ENCODE measurements at regions not wholly inside any gene's neighbourhood (a gene's known extent, or its start where the extent isn't known, plus 50 kb on each side); places are given as distances from the start of the nearest gene placed in this dataset.
A peak's percentile ranks its signal among the peaks of the same experiment; 100 is the strongest.
"Not testable (repeated sequence)": the region's sequence is repeated elsewhere in the genome, so short reads cannot be mapped to it uniquely, and the experiment has no call there.

DNA sequence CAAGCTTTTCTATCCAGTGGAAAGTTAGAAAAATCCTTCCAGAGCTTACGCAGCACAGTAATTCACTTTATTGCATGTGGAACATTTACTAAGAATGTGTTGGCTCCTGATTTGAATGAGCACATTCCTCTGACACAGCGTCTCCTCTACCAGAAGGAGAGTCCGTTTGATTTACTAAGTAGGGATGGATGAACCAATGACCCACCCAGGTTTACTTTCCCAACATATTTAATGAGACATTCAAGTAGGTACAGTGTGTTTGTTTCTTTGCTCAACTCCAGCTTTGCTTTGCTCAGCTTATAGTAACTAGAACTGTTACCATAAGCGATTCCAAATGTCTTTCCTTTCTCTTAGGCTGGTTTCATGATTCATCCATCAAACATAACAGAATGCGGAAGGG, 161.7 kb downstream of the SMARCA1 start:
- no peak for DNase-seq

- peak; percentile 31 to 40 for DNase-seq
These were observed 163.1 kb downstream of the SMARCA1 start for GRCh38 chrX:129360175-129360574.

DNA sequence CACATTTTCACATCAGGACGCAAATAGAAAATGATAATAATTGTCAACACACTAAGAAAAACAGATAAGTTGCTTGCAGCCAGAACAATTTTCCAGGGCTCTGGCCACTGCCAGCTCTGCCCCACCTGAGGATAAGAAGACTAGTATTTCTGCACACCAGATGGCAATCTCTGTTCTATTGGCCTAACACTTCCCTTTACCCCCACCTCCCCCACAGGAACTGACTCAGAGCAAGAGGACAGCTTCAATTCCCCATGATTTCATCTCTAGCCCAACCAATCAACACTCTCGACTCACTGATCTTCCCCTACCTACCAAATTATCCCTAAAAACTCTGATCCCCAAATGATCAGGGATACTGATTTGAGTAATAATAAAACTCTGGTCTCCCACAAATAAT, 164.0 kb downstream of the SMARCA1 start:
- DNase-seq = no peak

DNA sequence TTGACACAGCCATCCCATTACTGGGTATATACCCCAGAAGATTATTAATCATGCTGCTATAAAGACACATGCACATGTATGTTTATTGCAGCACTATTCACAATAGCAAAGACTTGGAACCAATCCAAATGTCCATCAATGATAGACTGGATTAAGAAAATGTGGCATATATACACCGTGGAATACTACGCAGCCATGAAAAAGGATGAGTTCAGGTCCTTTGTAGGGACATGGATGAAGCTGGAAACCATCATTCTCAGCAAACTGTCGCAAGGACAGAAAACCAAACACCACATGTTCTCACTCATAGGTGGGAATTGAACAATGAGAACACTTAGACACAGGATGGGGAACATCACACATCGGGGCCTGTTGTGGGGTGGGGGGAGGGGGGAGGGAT, 165.9 kb downstream of the SMARCA1 start:
- DNase-seq = not testable (repeated sequence)

DNA sequence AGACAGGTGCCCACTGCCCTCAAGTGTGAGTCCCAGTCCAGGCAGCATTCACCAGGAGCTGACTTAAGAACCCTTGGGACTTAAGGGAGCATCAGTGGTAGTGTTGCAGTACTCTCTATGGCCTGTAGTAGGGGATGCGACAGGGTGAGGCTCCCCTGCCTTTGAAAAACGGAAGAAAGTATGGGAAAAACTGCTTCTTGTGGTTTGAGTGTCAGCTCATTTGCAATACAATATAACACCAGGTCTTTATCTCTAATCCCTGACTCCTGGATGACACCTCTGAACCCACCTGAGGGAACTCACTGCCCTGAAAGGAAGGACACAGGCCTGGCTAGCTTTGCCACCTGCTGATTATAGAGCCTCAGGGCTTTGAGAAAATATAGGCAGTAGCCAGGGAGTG, 176.0 kb downstream of the SMARCA1 start:
- no peak for DNase-seq

DNA sequence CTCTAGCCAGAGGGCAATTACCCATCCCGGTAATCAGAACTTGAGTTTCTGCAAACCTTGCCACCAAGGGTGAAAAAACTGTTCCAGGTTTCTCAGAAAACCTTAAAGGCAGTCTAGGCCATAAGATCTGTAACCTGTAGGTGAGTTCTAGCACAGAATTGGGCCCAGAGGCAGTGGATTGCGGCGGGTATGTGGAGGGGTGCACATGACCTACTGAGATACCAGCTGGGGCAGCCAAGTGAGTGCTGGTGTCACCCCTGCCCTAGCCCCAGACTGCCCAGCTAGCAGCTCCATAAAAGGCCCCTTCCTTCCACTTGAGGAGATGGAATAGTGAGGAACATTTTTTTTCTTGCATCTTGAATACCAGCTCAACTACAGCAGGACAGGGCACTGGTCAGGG, 176.7 kb downstream of the SMARCA1 start:
- DNase-seq = no peak

DNA sequence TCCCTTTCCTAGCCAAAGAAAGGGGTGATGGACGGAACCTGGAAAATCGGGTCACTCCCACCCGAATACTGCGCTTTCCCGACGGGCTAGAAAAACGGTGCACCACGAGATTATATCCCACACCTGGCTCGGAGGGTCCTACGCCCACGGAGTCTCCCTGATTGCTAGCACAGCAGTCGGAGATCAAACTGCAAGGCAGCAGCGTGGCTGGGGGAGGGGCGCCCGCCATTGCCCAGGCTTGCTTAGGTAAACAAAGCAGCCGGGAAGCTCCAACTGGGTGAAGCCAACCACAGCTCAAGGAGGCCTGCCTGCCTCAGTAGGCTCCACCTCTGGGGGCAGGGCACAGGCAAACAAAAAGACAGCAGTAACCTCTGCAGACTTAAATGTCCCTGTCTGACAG, 186.0 kb downstream of the SMARCA1 start:
- DNase-seq = not testable (repeated sequence)

DNA sequence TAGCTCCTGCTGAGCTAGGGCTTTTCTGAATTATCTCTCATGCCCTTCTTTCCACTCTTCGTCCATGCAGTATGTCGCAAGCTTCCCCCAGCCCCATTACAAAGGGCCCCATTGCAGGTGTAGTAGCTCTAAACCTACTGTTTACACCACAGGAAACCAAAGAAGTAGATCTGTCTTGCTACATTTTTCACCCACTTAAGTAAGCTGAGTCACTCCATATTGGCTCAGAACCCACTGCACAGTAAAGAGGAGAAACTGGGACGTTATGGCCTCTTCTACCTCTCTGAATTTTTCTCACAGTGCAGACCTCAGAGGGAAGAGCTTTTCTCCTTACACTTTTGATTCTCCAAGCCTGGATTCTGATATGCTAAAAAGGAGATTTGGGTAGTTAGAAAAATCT, 200.2 kb downstream of the SMARCA1 start:
- no peak for DNase-seq

- peak; percentile 41 to 45 for DNase-seq
These were observed 204.9 kb downstream of the SMARCA1 start for GRCh38 chrX:129318375-129318774.

GRCh38 chrX:129316461-129316860, 206.8 kb downstream of the SMARCA1 start:
- no peak for DNase-seq

DNA sequence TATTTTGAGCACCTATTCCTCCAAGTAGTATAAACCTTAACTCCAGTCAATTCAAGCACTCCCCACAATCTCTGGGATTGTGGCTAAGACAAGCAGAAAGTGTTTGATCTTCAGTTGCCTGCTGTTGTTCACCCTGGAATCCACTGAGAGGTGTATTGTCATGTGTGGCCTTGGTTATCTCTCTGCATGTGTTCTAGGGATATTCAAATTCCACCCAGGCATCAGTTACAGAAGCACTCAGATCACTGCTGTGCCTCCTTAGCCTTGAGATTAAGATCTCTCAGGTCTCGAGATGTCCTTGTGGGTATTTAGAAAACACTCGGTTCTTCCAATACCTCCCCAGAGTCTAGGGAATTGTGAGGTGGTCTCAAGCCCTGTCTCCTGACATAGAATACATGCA, 213.3 kb downstream of the SMARCA1 start:
- DNase-seq = no peak

DNA sequence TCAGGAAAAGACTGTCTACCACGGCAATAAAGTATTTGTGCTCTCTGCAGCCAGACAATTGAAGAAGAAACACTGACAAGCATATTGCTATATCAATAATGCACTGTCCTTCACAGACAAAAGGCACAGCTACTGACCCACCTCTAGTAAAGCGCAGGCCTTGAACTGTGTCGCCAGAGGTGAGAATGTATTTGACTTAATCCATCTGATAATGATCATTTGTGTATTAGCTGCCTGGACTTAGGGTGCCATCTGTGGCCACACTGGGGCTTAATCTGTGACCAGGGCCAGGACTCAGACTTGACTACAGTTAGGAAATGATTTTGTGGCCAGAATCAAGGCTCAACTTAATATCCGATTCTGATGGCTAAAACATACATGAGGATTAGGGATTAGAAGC, 260.4 kb downstream of the SMARCA1 start:
- DNase-seq = no peak

- not testable (repeated sequence) for DNase-seq
These were observed 267.8 kb downstream of the SMARCA1 start for GRCh38 chrX:129255516-129255915.

GRCh38 chrX:129249563-129249962, 273.7 kb downstream of the SMARCA1 start:
- DNase-seq = no peak

- DNase-seq = no peak
These were observed 275.6 kb downstream of the SMARCA1 start for GRCh38 chrX:129247642-129248041.

DNA sequence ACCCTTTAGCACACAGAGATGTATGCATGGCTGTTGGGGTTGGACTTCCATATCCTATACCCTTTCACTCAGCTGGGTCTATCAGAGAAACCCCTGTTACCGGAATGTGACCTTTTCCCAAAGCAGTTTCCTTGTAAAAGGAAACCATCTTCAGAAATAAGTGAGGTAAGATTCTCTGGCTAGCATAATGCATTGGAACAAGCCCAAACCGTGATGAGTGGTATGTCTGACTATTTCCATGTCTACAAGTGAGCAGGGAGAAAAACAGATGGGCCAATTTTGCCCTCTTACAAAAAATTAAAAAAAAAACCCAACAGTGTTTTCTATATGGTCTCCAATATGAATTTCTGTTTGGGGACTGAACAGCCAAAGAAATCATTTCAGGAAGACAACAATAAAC, 283.9 kb downstream of the SMARCA1 start:
- no peak for DNase-seq

- DNase-seq = no peak
These were observed 285.3 kb downstream of the SMARCA1 start for GRCh38 chrX:129238011-129238410.

GRCh38 chrX:129235903-129236302, 287.4 kb downstream of the SMARCA1 start:
- no peak for DNase-seq

- no peak for DNase-seq
These were observed 289.5 kb downstream of the SMARCA1 start for GRCh38 chrX:129233786-129234185.

- no peak for DNase-seq
These were observed 292.3 kb downstream of the SMARCA1 start for GRCh38 chrX:129230850-129231512.

- DNase-seq = no peak
These were observed 293.1 kb downstream of the SMARCA1 start for GRCh38 chrX:129230168-129230567.

GRCh38 chrX:129227366-129227765, 295.9 kb downstream of the SMARCA1 start:
- DNase-seq = no peak

DNA sequence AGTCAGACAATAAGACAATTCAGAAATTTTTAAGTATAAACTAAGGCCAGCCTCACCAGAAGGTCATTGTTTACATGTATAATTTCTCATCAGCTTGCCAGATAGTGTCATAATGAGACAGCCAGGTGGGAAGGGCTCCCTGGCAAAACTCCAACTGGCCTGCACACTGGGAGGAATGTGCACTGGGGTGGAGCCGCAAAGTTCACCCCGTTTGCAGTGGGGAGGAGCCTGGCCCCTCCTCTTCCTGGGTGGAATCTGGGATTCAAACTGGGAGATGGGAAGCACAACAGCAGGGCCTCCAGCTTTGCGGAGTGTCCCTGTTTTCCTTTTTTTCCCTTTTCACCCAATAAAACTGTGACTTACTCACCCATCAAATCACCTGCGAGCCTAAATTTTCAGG, 329.9 kb downstream of the SMARCA1 start:
- DNase-seq = no peak

DNA sequence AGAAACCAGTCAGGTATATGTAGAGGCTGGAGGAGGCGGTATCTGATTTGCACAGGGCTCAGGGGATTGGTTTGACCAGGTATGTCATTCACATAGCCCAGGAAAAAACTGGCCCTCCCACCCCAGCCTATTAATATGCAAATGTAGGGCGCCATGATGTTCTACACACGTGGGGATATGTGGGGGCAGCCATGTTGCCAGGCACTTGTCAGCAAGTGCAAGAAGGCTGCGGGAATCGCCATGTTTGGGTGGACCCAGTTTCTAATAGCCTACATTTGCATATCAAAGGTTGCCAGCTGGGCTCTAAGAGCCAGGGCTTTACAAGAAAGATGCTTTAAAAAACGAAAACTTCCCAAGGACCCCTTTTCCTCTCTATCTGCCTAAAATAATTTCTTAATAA, 335.1 kb downstream of the SMARCA1 start:
- DNase-seq = no peak

DNA sequence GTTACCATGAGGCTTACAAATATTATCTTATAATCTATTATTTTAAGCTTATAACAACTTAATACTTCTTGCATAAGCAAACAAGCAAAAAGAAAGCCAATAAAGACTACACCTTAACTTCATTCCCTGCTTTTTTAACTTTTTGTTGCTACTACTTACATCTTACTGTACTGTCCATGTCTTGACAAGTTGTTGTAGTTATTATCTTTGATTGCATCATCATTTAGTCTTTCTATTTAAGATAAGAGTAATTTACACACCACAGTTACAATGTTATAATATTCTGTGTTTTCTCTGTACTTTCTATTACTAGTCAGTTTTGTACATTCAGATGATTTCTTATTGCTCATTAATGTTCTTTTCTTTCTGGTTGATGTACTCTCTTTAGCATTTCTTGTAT, 346.6 kb downstream of the SMARCA1 start:
- DNase-seq = no peak

- DNase-seq = no peak
These were observed 362.2 kb downstream of the SMARCA1 start for GRCh38 chrX:129161108-129161507.

Measured in Kasumi-1 (cell line).